ENCODE measurements at regions not wholly inside any gene's neighbourhood (a gene's known extent, or its start where the extent isn't known, plus 50 kb on each side); places are given as distances from the start of the nearest gene placed in this dataset.

- no peak for DNase-seq
Measured at GRCh38 chr1:239322369-239322768, 64.0 kb upstream of the CHRM3 start.

- no peak for DNase-seq
Measured at GRCh38 chr1:239321877-239322276, 64.5 kb upstream of the CHRM3 start.

- no peak for DNase-seq
Measured at GRCh38 chr1:239317948-239318347, 68.4 kb upstream of the CHRM3 start.

GRCh38 chr1:239315631-239316217 lies 70.6 kb upstream of the CHRM3 start:
- no peak for DNase-seq

GRCh38 chr1:239311331-239311730 lies 75.0 kb upstream of the CHRM3 start:
- DNase-seq: no peak

- no peak for DNase-seq
Measured at GRCh38 chr1:239308701-239309333, 77.6 kb upstream of the CHRM3 start.

- no peak for DNase-seq
Measured at GRCh38 chr1:239307886-239308285, 78.5 kb upstream of the CHRM3 start.

- no peak for DNase-seq
Measured at GRCh38 chr1:239306426-239306825, 79.9 kb upstream of the CHRM3 start.

- no peak for DNase-seq
Measured at GRCh38 chr1:239303289-239303688, 83.1 kb upstream of the CHRM3 start.

GRCh38 chr1:239302696-239303095 lies 83.7 kb upstream of the CHRM3 start:
- no peak for DNase-seq

- no peak for DNase-seq
Measured at GRCh38 chr1:239301251-239301650, 85.1 kb upstream of the CHRM3 start.

GRCh38 chr1:239297910-239298309 lies 88.5 kb upstream of the CHRM3 start:
- DNase-seq: no peak

GRCh38 chr1:239293350-239294110 lies 92.8 kb upstream of the CHRM3 start:
- DNase-seq: no peak

GRCh38 chr1:239288820-239289554 lies 97.4 kb upstream of the CHRM3 start:
- no peak for DNase-seq

- no peak for DNase-seq
Measured at GRCh38 chr1:239287296-239287695, 99.1 kb upstream of the CHRM3 start.

- no peak for DNase-seq
Measured at GRCh38 chr1:239283216-239283615, 103.2 kb upstream of the CHRM3 start.

- DNase-seq: no peak
Measured at GRCh38 chr1:239282411-239282810, 104.0 kb upstream of the CHRM3 start.

GRCh38 chr1:239276051-239276450 lies 110.3 kb upstream of the CHRM3 start:
- DNase-seq: no peak

GRCh38 chr1:239274242-239274830 lies 112.0 kb upstream of the CHRM3 start:
- DNase-seq: no peak

- no peak for DNase-seq
Measured at GRCh38 chr1:239270509-239270908, 115.9 kb upstream of the CHRM3 start.

GRCh38 chr1:239269706-239270105 lies 116.7 kb upstream of the CHRM3 start:
- no peak for DNase-seq

- DNase-seq: no peak
Measured at GRCh38 chr1:239268941-239269340, 117.4 kb upstream of the CHRM3 start.

GRCh38 chr1:239268007-239268406 lies 118.4 kb upstream of the CHRM3 start:
- DNase-seq: no peak

Measured in DMS 273 treated with DMSO at 0.1 percent for 48 hours (cell line).